IPS DF 6.9 (cell line): ENCODE measurements at regions not wholly inside any gene's neighbourhood (a gene's known extent, or its start where the extent isn't known, plus 50 kb on each side); places are given as distances from the start of the nearest gene placed in this dataset.

Source experiments
- DNase-seq: peaks from one replicate; pipeline ENCODE4 v3.0.0-alpha.2; 2013; ENCODE audit warnings: low read depth, low spot score
- H3K27ac ChIP-seq: one replicate; pipeline ENCODE4 v1.5.1; 2013; ENCODE audit warnings: low read length, control low read depth
- H3K27me3 ChIP-seq: 2 replicates; pipeline ENCODE4 v1.6.1; 2013; ENCODE audit warnings: mild to moderate bottlenecking, low read length; ENCODE audit not compliant: control insufficient read depth, insufficient read depth
- H3K36me3 ChIP-seq: 2 replicates; pipeline ENCODE4 v1.6.1; 2013; ENCODE audit warnings: low read length; ENCODE audit not compliant: control insufficient read depth, insufficient read depth
- H3K4me1 ChIP-seq: 2 replicates; pipeline ENCODE4 v1.6.1; 2013; ENCODE audit warnings: low read length; ENCODE audit not compliant: control insufficient read depth, insufficient read depth
- H3K4me3 ChIP-seq: 2 replicates; pipeline ENCODE4 v1.5.1; 2013; ENCODE audit warnings: mild to moderate bottlenecking, low read length
- H3K9me3 ChIP-seq: 2 replicates; pipeline ENCODE4 v1.6.1; 2013; ENCODE audit warnings: low read length, inconsistent platforms; ENCODE audit not compliant: control insufficient read depth, insufficient read depth
- WGBS: extraction: QIAGEN DNeasy Blood & Tissue Kit; methylation state at CpG from one replicate; pipeline ENCODE4 v1.1.7; 2013; ENCODE audit warnings: mixed read lengths, missing lambda C conversion rate; ENCODE audit not compliant: insufficient read length, insufficient coverage; 5-methylcytosine and 5-hydroxymethylcytosine counted together

DNA sequence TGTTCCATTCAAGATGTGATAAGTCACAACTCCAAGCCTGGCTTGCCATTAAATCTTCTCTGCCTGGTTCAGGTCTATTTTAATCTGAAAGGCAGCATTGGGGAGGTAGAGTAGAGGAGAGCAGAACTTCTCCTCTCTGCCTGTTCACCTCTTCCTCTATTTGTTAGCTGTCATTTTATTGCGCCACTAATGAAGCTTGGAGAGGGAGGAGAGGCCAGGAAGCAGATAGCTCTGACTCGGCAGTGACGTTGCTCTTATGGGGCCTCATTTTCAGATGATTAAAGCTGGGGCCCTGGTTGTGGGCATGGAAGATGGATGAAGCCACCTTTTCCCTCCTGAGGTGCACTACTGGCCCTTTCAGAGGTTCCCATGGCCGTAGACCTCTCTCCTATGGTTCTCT lies 207.3 kb downstream of the MID1IP1 start:
- H3K27ac ChIP-seq, result no peak overlapping the region
- H3K4me1 ChIP-seq, result no peaks in the 10 kb centered on the region
- WGBS, result no CpG with 5 or more reads among the region's 4 CpGs
- no peaks in the 10 kb centered on the region for H3K36me3 ChIP-seq
- H3K4me3 ChIP-seq, result no peak overlapping the region
- no peak for DNase-seq
- H3K9me3 ChIP-seq, result no peaks in the 10 kb centered on the region
- H3K27me3 ChIP-seq, result no peaks in the 10 kb centered on the region

DNA sequence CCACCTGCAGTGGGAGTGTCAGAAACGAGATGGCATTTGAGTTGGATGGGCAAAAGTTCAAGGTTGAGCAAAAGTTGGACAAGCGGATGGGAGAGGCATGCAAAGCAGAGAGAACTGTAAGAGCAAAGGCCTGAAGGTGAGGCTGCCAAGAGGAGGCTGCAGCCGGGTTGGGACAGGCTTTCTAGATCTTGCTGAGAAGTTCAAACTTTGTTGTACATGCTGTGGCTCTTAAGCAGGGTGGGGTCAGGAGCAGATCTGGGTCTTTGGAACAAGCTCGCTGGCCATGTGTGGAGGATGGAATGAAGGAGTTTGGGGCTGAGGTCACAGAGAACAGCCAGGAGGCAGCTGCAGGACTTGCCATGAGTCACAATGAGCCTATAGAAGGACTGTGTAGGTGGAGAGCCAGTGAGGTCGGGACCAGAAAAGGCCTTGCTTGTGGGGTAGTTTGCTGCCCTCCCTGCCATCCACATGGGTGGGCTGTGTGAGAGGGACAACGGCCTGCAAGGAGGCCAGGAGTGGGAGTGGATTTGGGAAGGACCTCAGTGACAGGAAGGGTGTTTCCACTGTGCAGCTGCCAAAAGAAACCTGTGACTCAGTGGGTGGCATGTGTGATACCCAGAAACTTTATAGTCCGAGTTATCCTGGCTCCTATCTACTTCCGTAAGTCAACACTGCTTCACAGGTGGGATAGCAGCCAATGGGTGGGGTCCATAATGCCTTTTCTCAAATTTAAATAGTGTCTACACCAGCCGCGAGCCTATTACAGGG lies 210.4 kb downstream of the MID1IP1 start:
- H3K27ac ChIP-seq, result no peak overlapping the region
- H3K4me1 ChIP-seq, result no peaks in the 10 kb centered on the region
- no CpG with 5 or more reads among the region's 10 CpGs for WGBS
- H3K27me3 ChIP-seq, result no peaks in the 10 kb centered on the region
- DNase-seq, result no peak
- H3K36me3 ChIP-seq, result no peaks in the 10 kb centered on the region
- H3K4me3 ChIP-seq, result no peak overlapping the region
- no peaks in the 10 kb centered on the region for H3K9me3 ChIP-seq

DNA sequence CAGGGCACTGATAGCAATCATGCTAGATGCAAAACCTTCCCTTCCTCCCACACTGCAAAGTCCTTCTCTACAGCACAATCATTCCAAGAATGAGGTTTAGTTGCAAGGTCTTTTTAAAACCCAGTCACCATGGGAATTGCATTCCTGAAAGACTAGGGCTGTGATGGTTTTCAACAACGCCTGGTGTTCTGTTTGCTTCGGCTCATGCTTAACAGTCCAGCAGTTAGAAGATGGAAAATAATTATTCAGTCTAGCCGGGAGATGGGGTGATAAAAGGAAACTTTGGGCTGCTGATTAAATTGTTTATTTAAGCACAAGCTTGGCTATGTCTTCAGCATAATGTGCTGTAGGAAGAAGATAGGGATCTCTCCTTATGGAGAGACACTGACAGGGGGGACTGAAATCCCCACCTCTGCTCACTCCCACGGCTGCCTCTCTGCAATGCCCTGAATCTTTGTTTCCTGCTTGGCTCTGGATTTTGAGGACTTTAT lies 211.4 kb downstream of the MID1IP1 start:
- H3K9me3 ChIP-seq, result no peaks in the 10 kb centered on the region
- no peak for DNase-seq
- no peak overlapping the region for H3K4me3 ChIP-seq
- no peaks in the 10 kb centered on the region for H3K36me3 ChIP-seq
- no CpG with 5 or more reads among the region's 4 CpGs for WGBS
- H3K4me1 ChIP-seq, result no peaks in the 10 kb centered on the region
- no peak overlapping the region for H3K27ac ChIP-seq
- H3K27me3 ChIP-seq, result no peaks in the 10 kb centered on the region

DNA sequence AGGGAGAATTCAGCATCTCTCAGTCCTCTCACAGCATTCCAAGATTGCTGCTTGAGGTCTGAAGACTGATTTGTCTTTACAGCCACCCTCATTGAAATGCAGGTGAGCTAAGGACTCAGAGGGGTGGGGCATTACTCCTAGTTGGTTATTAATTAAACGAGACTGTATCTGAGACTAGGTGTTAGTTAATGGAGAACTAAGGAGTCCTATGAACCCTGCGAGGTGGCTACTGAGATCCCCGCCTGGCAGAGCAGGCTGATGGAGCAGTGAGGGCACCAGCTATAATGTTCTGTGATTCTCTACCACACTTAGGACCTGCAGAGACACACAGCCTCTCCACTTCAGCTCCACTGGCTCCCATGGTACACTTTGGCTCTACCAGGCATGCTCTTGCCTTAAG lies 215.3 kb downstream of the MID1IP1 start:
- no peak overlapping the region for H3K27ac ChIP-seq
- DNase-seq, result no peak
- H3K4me1 ChIP-seq, result no peaks in the 10 kb centered on the region
- H3K36me3 ChIP-seq, result no peaks in the 10 kb centered on the region
- no peaks in the 10 kb centered on the region for H3K9me3 ChIP-seq
- H3K27me3 ChIP-seq, result no peaks in the 10 kb centered on the region
- no peak overlapping the region for H3K4me3 ChIP-seq
- no CpG with 5 or more reads among the region's 3 CpGs for WGBS

DNA sequence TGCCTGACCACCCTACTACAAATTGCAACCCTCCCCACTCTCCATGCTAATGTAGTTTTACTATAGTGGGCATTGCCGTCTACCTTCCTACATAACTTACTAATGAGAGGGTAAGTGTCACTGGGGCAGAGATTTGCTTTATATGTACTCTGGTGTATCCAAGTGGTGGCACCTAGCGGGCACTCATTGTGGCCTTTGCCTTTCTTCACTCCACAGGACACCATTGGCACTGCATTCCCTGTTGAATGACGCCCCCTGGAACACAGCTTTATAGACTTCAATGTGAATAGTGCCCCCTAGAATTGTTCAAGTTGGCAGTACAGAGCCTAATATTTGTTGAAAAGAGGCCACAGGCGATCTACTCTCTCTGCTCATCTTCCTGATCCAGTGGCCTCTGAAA lies 215.8 kb downstream of the MID1IP1 start:
- no CpG with 5 or more reads among the region's 4 CpGs for WGBS
- no peak overlapping the region for H3K27ac ChIP-seq
- DNase-seq, result no peak

DNA sequence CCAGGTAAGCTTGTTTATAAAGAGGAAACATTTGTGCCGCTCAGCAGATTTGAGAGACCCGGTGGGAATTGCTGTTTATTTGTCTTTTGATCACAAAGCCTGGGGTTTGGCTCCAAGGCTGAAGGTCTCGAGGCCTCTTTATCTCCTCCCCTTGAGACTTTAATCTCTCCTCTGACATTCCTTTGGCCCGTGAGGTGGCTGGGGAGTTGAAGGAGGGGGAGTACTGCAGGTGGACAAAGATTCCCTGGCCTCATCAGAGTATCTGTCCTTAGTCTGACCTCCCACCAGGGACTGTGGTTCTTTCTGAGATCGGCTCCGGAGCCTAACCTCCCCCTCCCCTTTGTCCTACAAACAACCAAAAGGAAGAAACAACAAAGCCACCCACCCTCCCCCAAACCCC lies 216.5 kb downstream of the MID1IP1 start:
- no peak overlapping the region for H3K27ac ChIP-seq
- DNase-seq, result no peak
- H3K4me3 ChIP-seq, result no peak overlapping the region
- WGBS, result no CpG with 5 or more reads among the region's 6 CpGs
- no peaks in the 10 kb centered on the region for H3K4me1 ChIP-seq
- no peaks in the 10 kb centered on the region for H3K9me3 ChIP-seq
- H3K27me3 ChIP-seq, result no peaks in the 10 kb centered on the region
- no peaks in the 10 kb centered on the region for H3K36me3 ChIP-seq

More for the DNA sequence above, 215.8 kb downstream of the MID1IP1 start:
- no peaks in the 10 kb centered on the region for H3K4me1 ChIP-seq
- no peaks in the 10 kb centered on the region for H3K36me3 ChIP-seq
- no peaks in the 10 kb centered on the region for H3K9me3 ChIP-seq
- no peaks in the 10 kb centered on the region for H3K27me3 ChIP-seq
- no peak overlapping the region for H3K4me3 ChIP-seq

DNA sequence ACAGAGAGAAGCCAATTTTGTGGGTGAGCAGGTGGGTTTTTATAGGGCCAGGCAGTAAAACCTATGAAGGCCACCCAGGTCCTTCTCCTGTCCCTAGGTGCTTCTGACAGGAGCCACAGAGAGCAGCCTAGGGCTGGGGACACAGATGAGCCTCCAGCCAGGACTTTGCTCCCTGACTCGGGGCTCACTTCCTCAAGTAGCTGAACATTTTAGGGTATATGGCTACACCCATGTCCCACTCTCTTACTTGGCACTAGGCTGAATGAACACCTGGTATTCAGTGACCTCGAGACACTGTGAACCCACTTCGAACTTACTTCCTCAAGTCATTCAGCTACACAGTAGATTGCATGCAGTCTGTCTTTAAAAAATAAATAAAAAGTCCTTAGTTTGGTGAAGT lies 217.3 kb downstream of the MID1IP1 start:
- Histone ChIP-seq H3K27ac (no peak overlapping the region), H3K36me3 (no peaks in the 10 kb centered on the region), H3K9me3 (no peaks in the 10 kb centered on the region), H3K27me3 (no peaks in the 10 kb centered on the region), H3K4me3 (no peak overlapping the region), H3K4me1 (no peaks in the 10 kb centered on the region)
- WGBS, result no CpG with 5 or more reads among the region's 3 CpGs
- DNase-seq, result no peak

DNA sequence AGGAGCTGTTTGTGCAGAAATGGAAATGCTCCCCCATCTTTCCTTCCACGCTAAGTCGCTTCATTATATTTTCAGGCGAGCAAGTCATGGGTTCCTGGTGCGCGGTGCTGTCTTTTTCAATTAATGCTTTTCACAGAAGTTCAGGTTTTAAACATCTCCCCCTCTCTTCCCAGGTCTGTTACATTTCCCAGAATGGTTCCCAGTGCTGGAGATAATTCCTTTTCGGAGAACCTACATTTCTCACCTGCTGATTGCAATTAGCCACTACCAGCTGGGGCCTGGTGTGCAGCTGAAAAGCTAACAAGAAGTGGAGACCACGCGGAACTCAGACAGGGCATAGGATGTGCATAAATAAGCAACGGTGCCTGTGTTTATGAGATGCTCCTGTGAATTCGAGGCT lies 217.8 kb downstream of the MID1IP1 start:
- no CpG with 5 or more reads among the region's 10 CpGs for WGBS
- H3K4me1 ChIP-seq, result no peaks in the 10 kb centered on the region
- no peak for DNase-seq
- H3K4me3 ChIP-seq, result no peak overlapping the region
- H3K27me3 ChIP-seq, result no peaks in the 10 kb centered on the region
- no peak overlapping the region for H3K27ac ChIP-seq
- H3K9me3 ChIP-seq, result no peaks in the 10 kb centered on the region
- H3K36me3 ChIP-seq, result no peaks in the 10 kb centered on the region

DNA sequence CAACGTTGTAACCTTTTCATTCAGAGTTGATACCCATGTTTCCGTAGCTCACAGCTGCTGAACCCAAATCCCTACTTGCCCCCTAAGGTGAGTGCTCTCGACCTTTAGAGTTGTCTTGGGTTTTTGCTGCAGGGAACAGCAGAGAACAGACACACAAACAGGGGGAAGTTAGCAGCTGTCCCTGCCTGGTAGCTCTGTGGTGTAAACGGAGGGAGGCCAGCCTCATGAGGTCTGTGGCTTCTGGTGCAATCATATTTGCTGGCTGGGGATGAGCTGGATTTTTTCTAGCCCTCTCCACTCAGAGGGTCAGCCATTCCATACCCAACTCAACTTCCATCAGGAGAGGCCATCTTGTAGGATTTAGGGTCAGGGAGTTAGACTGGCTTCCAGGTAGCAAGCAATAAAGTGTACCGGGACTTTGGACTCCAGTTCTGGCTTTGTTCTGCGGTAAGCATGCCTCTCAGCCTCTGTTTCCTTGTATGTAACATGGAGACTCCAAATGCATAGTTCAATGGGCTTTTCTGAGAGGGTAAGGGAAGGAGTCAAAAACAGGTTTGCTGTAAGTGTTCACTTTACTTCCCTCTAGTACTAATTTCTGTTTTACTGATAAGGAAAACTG lies 218.9 kb downstream of the MID1IP1 start:
- WGBS, result no CpG with 5 or more reads among the region's 6 CpGs
- H3K4me1 ChIP-seq, result no peaks in the 10 kb centered on the region
- no peaks in the 10 kb centered on the region for H3K27me3 ChIP-seq
- no peaks in the 10 kb centered on the region for H3K36me3 ChIP-seq
- no peak overlapping the region for H3K4me3 ChIP-seq
- H3K9me3 ChIP-seq, result no peaks in the 10 kb centered on the region
- DNase-seq, result no peak
- no peak overlapping the region for H3K27ac ChIP-seq

DNA sequence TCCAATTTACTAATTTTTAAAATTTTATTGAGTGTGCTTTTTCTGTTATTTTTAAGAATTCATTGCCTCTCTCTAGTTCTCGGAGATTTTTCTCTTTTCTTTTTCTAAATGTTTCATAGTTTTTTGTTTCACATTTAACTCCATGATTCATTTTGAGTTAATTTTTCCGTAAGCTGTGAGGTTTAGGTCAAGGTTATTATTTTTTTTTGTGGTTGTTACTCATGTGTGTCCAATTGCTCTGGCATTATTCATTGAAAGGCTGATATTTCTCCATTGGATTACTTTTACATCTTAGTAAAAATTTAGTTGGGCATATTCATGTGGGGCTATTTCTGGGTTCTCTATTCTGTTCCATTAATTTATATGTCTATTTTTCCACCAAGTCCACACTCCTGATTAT lies 220.8 kb downstream of the MID1IP1 start:
- no CpG with 5 or more reads among the region's 2 CpGs for WGBS

DNA sequence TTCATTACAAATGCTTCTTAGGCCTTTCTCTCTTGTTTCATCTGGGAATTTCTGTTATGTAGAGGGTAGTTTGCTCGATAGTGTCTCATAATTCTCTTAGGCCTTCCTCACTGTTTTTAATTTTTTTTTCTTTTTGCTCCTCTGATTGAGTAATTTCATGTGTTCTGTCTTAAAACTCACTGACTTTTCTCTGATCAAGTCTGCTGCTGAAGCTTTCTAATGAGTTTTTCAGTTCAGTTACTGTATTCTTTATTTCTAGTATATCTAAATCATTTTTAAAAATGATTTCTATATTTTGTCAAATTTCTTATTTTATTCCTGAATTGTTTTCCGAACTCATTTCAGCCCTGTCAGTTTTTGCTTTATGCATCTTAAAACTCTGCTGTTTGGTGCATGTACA lies 228.0 kb downstream of the MID1IP1 start:
- Histone ChIP-seq H3K4me3 (no peak overlapping the region), H3K36me3 (no peaks in the 10 kb centered on the region), H3K9me3 (no peaks in the 10 kb centered on the region), H3K27ac (no peak overlapping the region), H3K4me1 (no peaks in the 10 kb centered on the region), H3K27me3 (no peaks in the 10 kb centered on the region)
- no CpG with 5 or more reads among the region's 2 CpGs for WGBS
- DNase-seq, result no peak

More for the DNA sequence above, 220.8 kb downstream of the MID1IP1 start:
- Histone ChIP-seq H3K4me1 (no peaks in the 10 kb centered on the region), H3K9me3 (no peaks in the 10 kb centered on the region), H3K36me3 (no peaks in the 10 kb centered on the region), H3K4me3 (no peak overlapping the region), H3K27me3 (no peaks in the 10 kb centered on the region), H3K27ac (no peak overlapping the region)
- DNase-seq, result no peak
